DND-41 (cell line): ENCODE measurements at regions not wholly inside any gene's neighbourhood (a gene's known extent, or its start where the extent isn't known, plus 50 kb on each side); places are given as distances from the start of the nearest gene placed in this dataset.

Source experiments
- ATAC-seq: fragments of 200-7000 bp; cut with Tn5 transposase; 3 replicates; pipeline ENCODE4 v1.9.1; 2021; ENCODE audit warnings: low read depth; ENCODE audit not compliant: insufficient read depth
- DNase-seq: peaks from one replicate; pipeline ENCODE4 v3.0.0-alpha.2; 2020
- H2AFZ ChIP-seq: 2 replicates; pipeline ENCODE4 v1.6.0; 2012; ENCODE audit warnings: low read depth, low read length
- H3K27ac ChIP-seq: 2 replicates; pipeline ENCODE4 v1.5.1; 2012; ENCODE audit warnings: low read length, inconsistent platforms
- H3K27me3 ChIP-seq: fragments of 200-600 bp; sonication (generic); 2 replicates; pipeline ENCODE4 v1.6.0; 2012; ENCODE audit warnings: low read length, mild to moderate bottlenecking, inconsistent platforms; ENCODE audit not compliant: insufficient read depth, poor library complexity
- H3K36me3 ChIP-seq: 2 replicates; pipeline ENCODE4 v1.5.1; 2012; ENCODE audit warnings: low read length, inconsistent platforms; ENCODE audit not compliant: insufficient read depth
- H3K4me1 ChIP-seq: 2 replicates; pipeline ENCODE4 v1.5.1; 2012; ENCODE audit warnings: mild to moderate bottlenecking, low read length; ENCODE audit not compliant: insufficient read depth
- H3K4me2 ChIP-seq: 2 replicates; pipeline ENCODE4 v1.6.0; 2012; ENCODE audit warnings: mild to moderate bottlenecking, moderate library complexity, low read length, inconsistent platforms; ENCODE audit not compliant: insufficient read depth
- H3K4me3 ChIP-seq, 2 experiments: fragments of 200-600 bp in 1 of 2; shearing (Covaris generic) in 1 of 2; 2 replicates each; pipeline ENCODE4 v1.5.1; 2012 to 2016; ENCODE audit warnings: inconsistent platforms in 2 of 2, low read length in 2 of 2, mild to moderate bottlenecking in 2 of 2, low read depth in 1 of 2, moderate library complexity in 1 of 2
- H3K79me2 ChIP-seq: 2 replicates; pipeline ENCODE4 v1.6.0; 2012; ENCODE audit warnings: low read length, inconsistent platforms; ENCODE audit not compliant: insufficient read depth
- H3K9ac ChIP-seq: 2 replicates; pipeline ENCODE4 v1.6.0; 2012; ENCODE audit warnings: low read depth, mild to moderate bottlenecking, inconsistent platforms, low read length, moderate library complexity
- H3K9me3 ChIP-seq: 2 replicates; pipeline ENCODE4 v1.5.1; 2012; ENCODE audit warnings: low read length, moderate library complexity, mild to moderate bottlenecking, inconsistent platforms; ENCODE audit not compliant: insufficient read depth, severe bottlenecking
- H4K20me1 ChIP-seq: 2 replicates; pipeline ENCODE4 v1.6.0; 2012; ENCODE audit warnings: low read length; ENCODE audit not compliant: insufficient read depth
- CTCF ChIP-seq: IDR thresholded peaks from 2 replicates; pipeline ENCODE4 v1.5.1; 2012; ENCODE audit warnings: borderline replicate concordance, low read length, moderate library complexity, mild to moderate bottlenecking; ENCODE audit not compliant: poor library complexity, severe bottlenecking; ENCODE audit errors: extremely low read depth
- EZH2 ChIP-seq: IDR thresholded peaks from 3 replicates; pipeline ENCODE4 v1.6.1; 2012; ENCODE audit warnings: borderline replicate concordance, low read depth, mild to moderate bottlenecking, moderate library complexity, low read length, inconsistent platforms; ENCODE audit not compliant: severe bottlenecking

- H3K4me2 ChIP-seq = no peak overlapping the region
- no peaks in the 10 kb centered on the region for H3K27me3 ChIP-seq
- no peak overlapping the region for H3K9ac ChIP-seq
- H3K9me3 ChIP-seq = no peaks in the 10 kb centered on the region
- no peak overlapping the region for H3K4me3 ChIP-seq
- H3K36me3 ChIP-seq = no peaks in the 10 kb centered on the region
- TF ChIP-seq CTCF = no peak
- no peak for TF ChIP-seq EZH2
- H4K20me1 ChIP-seq = no peaks in the 10 kb centered on the region
- H2AFZ ChIP-seq = no peak overlapping the region
- 0 out of 3 replicates have a peak, but pooled peaks have one; percentile 43 for ATAC-seq
- no peak for DNase-seq
- no peaks in the 10 kb centered on the region for H3K79me2 ChIP-seq
- peaks cover 6% of the 10 kb centered on the region; the same call in 1 of the 2 replicates for H3K4me1 ChIP-seq
- H3K27ac ChIP-seq = no peak overlapping the region
These were observed 107.7 kb upstream of the ATXN3L start for GRCh38 chrX:13427441-13428052.

GRCh38 chrX:13420545-13421183 is 100.8 kb upstream of the ATXN3L start:
- DNase-seq = no peak
- Histone ChIP-seq H3K27ac (no peak overlapping the region), H3K9ac (no peak overlapping the region), H2AFZ (no peak overlapping the region), H3K4me3 (no peak overlapping the region), H3K36me3 (no peaks in the 10 kb centered on the region), H3K79me2 (no peaks in the 10 kb centered on the region), H3K9me3 (no peaks in the 10 kb centered on the region), H4K20me1 (no peaks in the 10 kb centered on the region), H3K27me3 (no peaks in the 10 kb centered on the region), H3K4me2 (no peak overlapping the region), H3K4me1 (no peaks in the 10 kb centered on the region)
- no peak for ATAC-seq
- no peak for TF ChIP-seq EZH2

- no peak overlapping the region for H3K9ac ChIP-seq
- no peak overlapping the region for H3K27ac ChIP-seq
- ATAC-seq = no peak
- no peak overlapping the region for H3K4me2 ChIP-seq
- no peaks in the 10 kb centered on the region for H3K27me3 ChIP-seq
- no peaks in the 10 kb centered on the region for H3K36me3 ChIP-seq
- no peaks in the 10 kb centered on the region for H3K9me3 ChIP-seq
- no peaks in the 10 kb centered on the region for H3K79me2 ChIP-seq
- DNase-seq = no peak
- TF ChIP-seq CTCF (no peak), EZH2 (no peak)
- no peak overlapping the region for H3K4me3 ChIP-seq
- H2AFZ ChIP-seq = no peak overlapping the region
- no peaks in the 10 kb centered on the region for H4K20me1 ChIP-seq
- no peaks in the 10 kb centered on the region for H3K4me1 ChIP-seq
These were observed 100.1 kb upstream of the ATXN3L start for GRCh38 chrX:13419918-13420317.

- ATAC-seq (no peak), DNase-seq (no peak)
- H3K27ac ChIP-seq = no peak overlapping the region
- H2AFZ ChIP-seq = no peak overlapping the region
- no peak overlapping the region for H3K4me2 ChIP-seq
- TF ChIP-seq EZH2 (no peak), CTCF (no peak)
- no peak overlapping the region for H3K9ac ChIP-seq
- H3K4me1 ChIP-seq = no peaks in the 10 kb centered on the region
- H3K9me3 ChIP-seq = no peaks in the 10 kb centered on the region
- no peak overlapping the region for H3K4me3 ChIP-seq
- no peaks in the 10 kb centered on the region for H3K36me3 ChIP-seq
- H3K79me2 ChIP-seq = no peaks in the 10 kb centered on the region
- H4K20me1 ChIP-seq = no peaks in the 10 kb centered on the region
- H3K27me3 ChIP-seq = no peaks in the 10 kb centered on the region
These were observed 99.4 kb upstream of the ATXN3L start for GRCh38 chrX:13419276-13419675.
